ENCODE measurements at regions not wholly inside any gene's neighbourhood (a gene's known extent, or its start where the extent isn't known, plus 50 kb on each side); places are given as distances from the start of the nearest gene placed in this dataset.

DNA sequence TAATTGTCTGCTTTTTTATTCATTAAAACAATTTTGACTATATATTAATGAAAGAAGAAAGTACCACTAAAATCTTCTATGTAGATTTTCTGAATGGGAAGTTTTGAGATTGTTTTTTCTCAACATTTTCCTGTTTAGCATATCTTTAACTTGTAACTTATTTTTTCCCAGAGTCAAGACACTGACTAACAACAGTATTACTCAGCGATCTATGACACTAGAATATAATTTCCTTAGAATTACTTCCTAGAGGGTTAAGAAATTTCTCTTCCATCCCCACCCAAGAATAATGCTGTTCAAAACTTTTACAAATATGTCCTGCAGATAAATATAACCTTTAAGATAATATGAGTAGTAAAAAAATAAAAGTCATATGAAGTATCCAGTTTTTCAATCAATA lies 218.2 kb upstream of the NR5A2 start:
- Histone ChIP-seq H3K36me3 (no peaks in the 10 kb centered on the region), H3K4me1 (no peaks in the 10 kb centered on the region), H3K9me3 (no peaks in the 10 kb centered on the region), H3K27ac (no peak overlapping the region), H3K27me3 (no peaks in the 10 kb centered on the region), H3K4me3 (no peak overlapping the region)
- ATAC-seq (ENCODE audit: low FRiP score in 2 of 2): no peak
- no peak for DNase-seq
- WGBS, 2 donors: 88 to 91% methylated on average over 1 of the region's 1 CpG
- TF ChIP-seq POLR2AphosphoS5 (IDR thresholded peaks at IDR 0.05): no peak
- no peak for TF ChIP-seq POLR2A (IDR thresholded peaks at IDR 0.05)
- no peak for TF ChIP-seq EP300 (IDR thresholded peaks at IDR 0.05)
- TF ChIP-seq, protein P1, sequence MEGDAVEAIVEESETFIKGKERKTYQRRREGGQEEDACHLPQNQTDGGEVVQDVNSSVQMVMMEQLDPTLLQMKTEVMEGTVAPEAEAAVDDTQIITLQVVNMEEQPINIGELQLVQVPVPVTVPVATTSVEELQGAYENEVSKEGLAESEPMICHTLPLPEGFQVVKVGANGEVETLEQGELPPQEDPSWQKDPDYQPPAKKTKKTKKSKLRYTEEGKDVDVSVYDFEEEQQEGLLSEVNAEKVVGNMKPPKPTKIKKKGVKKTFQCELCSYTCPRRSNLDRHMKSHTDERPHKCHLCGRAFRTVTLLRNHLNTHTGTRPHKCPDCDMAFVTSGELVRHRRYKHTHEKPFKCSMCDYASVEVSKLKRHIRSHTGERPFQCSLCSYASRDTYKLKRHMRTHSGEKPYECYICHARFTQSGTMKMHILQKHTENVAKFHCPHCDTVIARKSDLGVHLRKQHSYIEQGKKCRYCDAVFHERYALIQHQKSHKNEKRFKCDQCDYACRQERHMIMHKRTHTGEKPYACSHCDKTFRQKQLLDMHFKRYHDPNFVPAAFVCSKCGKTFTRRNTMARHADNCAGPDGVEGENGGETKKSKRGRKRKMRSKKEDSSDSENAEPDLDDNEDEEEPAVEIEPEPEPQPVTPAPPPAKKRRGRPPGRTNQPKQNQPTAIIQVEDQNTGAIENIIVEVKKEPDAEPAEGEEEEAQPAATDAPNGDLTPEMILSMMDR (IDR thresholded peaks at IDR 0.05): no peak

DNA sequence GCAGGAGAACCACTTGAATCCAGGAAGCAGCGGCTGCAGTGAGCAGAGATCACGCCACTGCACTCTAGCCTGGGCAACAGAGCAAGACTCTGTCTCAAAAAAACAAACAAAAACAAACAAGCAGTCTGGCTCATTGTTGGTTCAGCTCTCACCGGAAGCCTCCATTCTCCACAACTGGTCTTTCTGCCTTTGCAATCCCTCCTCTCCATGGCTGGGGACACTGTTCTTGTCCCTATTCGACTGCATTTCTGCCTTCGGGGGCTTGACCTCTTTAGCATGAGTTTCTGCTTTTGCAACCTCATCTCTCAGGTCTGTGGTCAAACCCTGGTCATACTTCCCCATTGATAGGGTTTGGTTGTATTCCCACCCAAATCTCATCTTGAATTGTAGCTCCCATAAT lies 216.3 kb upstream of the NR5A2 start:
- H3K4me1 ChIP-seq: no peaks in the 10 kb centered on the region
- no peaks in the 10 kb centered on the region for H3K36me3 ChIP-seq
- no peaks in the 10 kb centered on the region for H3K9me3 ChIP-seq
- no peaks in the 10 kb centered on the region for H3K27me3 ChIP-seq
- DNase-seq: no peak
- 86 to 89% methylated on average over 5 of the region's 5 CpGs for WGBS, 2 donors
- no peak overlapping the region for H3K27ac ChIP-seq
- H3K4me3 ChIP-seq: no peak overlapping the region
- TF ChIP-seq, protein P1 (IDR thresholded peaks at IDR 0.05): no peak
- no peak for ATAC-seq (ENCODE audit: low FRiP score in 2 of 2)

DNA sequence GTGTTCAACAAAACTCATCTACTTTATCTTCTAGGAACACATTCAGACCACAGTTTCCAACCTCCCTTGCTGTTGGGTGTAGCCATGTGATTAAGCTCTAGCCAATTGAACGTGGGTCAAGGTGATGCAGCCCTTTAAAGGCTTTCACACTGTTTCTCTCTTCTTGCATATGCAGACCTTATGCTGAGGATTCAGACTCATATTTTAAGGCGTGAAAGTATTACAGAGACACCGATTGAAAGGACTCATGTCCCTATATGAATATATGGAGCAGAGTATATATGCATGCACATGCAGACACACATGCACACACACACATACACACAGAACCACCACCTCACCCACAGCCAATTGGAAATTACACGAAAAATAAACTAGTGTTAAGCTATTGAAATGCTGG lies 214.3 kb upstream of the NR5A2 start:
- Histone ChIP-seq H3K4me1 (no peaks in the 10 kb centered on the region), H3K4me3 (no peak overlapping the region), H3K27me3 (no peaks in the 10 kb centered on the region), H3K27ac (no peak overlapping the region), H3K9me3 (no peaks in the 10 kb centered on the region), H3K36me3 (no peaks in the 10 kb centered on the region)
- DNase-seq: no peak
- ATAC-seq (ENCODE audit: low FRiP score in 2 of 2): peak in 1 of 2 donors; percentile 26
- TF ChIP-seq, protein P1 (IDR thresholded peaks at IDR 0.05): no peak
- no peak for TF ChIP-seq POLR2AphosphoS5 (IDR thresholded peaks at IDR 0.05)
- TF ChIP-seq EP300 (IDR thresholded peaks at IDR 0.05): no peak
- TF ChIP-seq POLR2A (IDR thresholded peaks at IDR 0.05): no peak
- 74 to 83% methylated on average over 4 of the region's 4 CpGs for WGBS, 2 donors

DNA sequence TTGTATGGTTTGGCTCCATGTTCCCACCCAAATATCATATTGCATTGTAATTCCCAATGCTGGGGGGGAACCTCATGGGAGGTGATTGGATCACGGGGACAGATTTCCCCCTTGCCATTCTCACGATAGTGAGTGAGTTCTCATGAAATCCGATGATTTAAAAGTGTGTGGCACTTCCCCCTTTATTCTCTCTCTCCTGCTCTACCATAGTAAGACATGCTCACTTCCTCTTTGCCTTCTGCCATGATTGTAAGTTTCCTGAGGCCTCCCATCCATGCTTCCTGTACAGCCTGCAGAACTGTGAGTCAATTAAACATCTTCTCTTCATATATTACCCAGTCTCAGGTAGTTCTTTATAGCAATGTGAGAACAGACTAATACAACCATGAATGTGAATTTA lies 211.6 kb upstream of the NR5A2 start:
- no peaks in the 10 kb centered on the region for H3K4me1 ChIP-seq
- TF ChIP-seq POLR2AphosphoS5 (IDR thresholded peaks at IDR 0.05) (no peak), POLR2A (IDR thresholded peaks at IDR 0.05) (no peak), EP300 (IDR thresholded peaks at IDR 0.05) (no peak)
- TF ChIP-seq, protein P1 (IDR thresholded peaks at IDR 0.05): no peak
- no peak overlapping the region for H3K27ac ChIP-seq
- no peaks in the 10 kb centered on the region for H3K27me3 ChIP-seq
- DNase-seq: no peak
- no peaks in the 10 kb centered on the region for H3K36me3 ChIP-seq
- H3K4me3 ChIP-seq: no peak overlapping the region
- WGBS, 2 donors: 80 to 94% methylated on average over 3 of the region's 3 CpGs
- no peak for ATAC-seq (ENCODE audit: low FRiP score in 2 of 2)
- H3K9me3 ChIP-seq: no peaks in the 10 kb centered on the region

DNA sequence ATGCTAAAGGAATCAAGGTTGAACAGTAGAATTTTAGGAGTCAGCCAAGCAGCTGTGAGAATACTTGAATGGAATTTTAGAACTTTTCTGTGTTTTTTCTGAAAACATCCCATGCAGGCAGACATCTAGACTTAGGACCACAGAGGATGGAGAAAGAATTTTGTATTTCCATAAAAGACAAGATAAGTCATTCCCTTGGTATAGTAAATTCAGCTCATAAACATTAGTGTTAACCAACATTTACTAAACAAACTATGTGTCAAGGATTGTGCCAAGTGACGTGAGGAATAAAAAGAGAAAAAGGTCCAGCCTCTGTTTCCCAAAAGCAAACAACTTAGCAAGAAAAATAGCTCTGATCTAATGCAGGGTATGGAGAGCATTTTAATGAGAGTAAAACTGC lies 210.2 kb upstream of the NR5A2 start:
- Histone ChIP-seq H3K9me3 (no peaks in the 10 kb centered on the region), H3K4me3 (no peak overlapping the region), H3K36me3 (no peaks in the 10 kb centered on the region), H3K27ac (no peak overlapping the region), H3K4me1 (no peaks in the 10 kb centered on the region), H3K27me3 (no peaks in the 10 kb centered on the region)
- ATAC-seq (ENCODE audit: low FRiP score in 2 of 2): no peak
- no peak for DNase-seq
- no peak for TF ChIP-seq POLR2A (IDR thresholded peaks at IDR 0.05)
- no peak for TF ChIP-seq EP300 (IDR thresholded peaks at IDR 0.05)
- no peak for TF ChIP-seq POLR2AphosphoS5 (IDR thresholded peaks at IDR 0.05)
- TF ChIP-seq, protein P1 (IDR thresholded peaks at IDR 0.05): no peak
- 82 to 87% methylated on average over 1 of the region's 1 CpG for WGBS, 2 donors

Measured in upper lobe of left lung (tissue), 6 donors.